Neural progenitor cell (in vitro differentiated cells): ENCODE measurements at regions not wholly inside any gene's neighbourhood (a gene's known extent, or its start where the extent isn't known, plus 50 kb on each side); places are given as distances from the start of the nearest gene placed in this dataset.

ENCODE experiments used
- DNase-seq: peaks from one replicate; pipeline ENCODE4 v3.0.0-alpha.2; 2016; ENCODE audit warnings: low spot score
- H2AFZ ChIP-seq: fragments of 200-600 bp; sonication (generic); replicated peaks from 2 replicates; pipeline ENCODE4 v1.6.1; 2016; ENCODE audit warnings: antibody characterized with exemption
- H3F3A ChIP-seq: fragments of 200-600 bp; sonication (generic); 2 replicates; pipeline ENCODE4 v1.6.1; 2016; ENCODE audit warnings: antibody characterized with exemption, low read depth
- H3K27ac ChIP-seq: fragments of 200-600 bp; sonication (generic); 2 replicates; pipeline ENCODE4 v1.5.1; 2016; ENCODE audit warnings: mild to moderate bottlenecking
- H3K27me3 ChIP-seq: fragments of 200-600 bp; sonication (generic); 2 replicates; pipeline ENCODE4 v1.6.1; 2016; ENCODE audit warnings: mild to moderate bottlenecking, moderate library complexity
- H3K36me3 ChIP-seq: fragments of 200-600 bp; sonication (generic); 2 replicates; pipeline ENCODE4 v1.5.1; 2016
- H3K4me1 ChIP-seq: fragments of 200-600 bp; sonication (generic); 2 replicates; pipeline ENCODE4 v1.6.1; 2016; ENCODE audit warnings: mixed run types
- H3K4me2 ChIP-seq: fragments of 200-600 bp; sonication (generic); 2 replicates; pipeline ENCODE4 v1.6.1; 2016
- H3K4me3 ChIP-seq: fragments of 200-600 bp; sonication (generic); 2 replicates; pipeline ENCODE4 v1.5.1; 2016
- H3K79me2 ChIP-seq: fragments of 200-600 bp; sonication (generic); 2 replicates; pipeline ENCODE4 v1.6.1; 2016; ENCODE audit warnings: low read depth
- H3K9ac ChIP-seq: fragments of 200-600 bp; sonication (generic); 2 replicates; pipeline ENCODE4 v1.6.1; 2016
- H3K9me3 ChIP-seq: fragments of 200-600 bp; sonication (generic); 2 replicates; pipeline ENCODE4 v1.5.1; 2016; ENCODE audit warnings: low read depth
- H4K20me1 ChIP-seq: fragments of 200-600 bp; sonication (generic); 2 replicates; pipeline ENCODE4 v1.6.1; 2016; ENCODE audit warnings: low read depth
- H3K27ac Mint-ChIP-seq: 3 replicates; pipeline ENCODE4 v1.8.0; 2021; ENCODE audit warnings: mixed read lengths
- H3K27me3 Mint-ChIP-seq: 2 replicates; pipeline ENCODE4 v1.8.0; 2022; ENCODE audit warnings: low read depth, mild to moderate bottlenecking, inconsistent platforms, moderate library complexity, mixed read lengths; ENCODE audit not compliant: insufficient read depth
- H3K36me3 Mint-ChIP-seq: 3 replicates; pipeline ENCODE4 v1.8.0; 2021; ENCODE audit warnings: mixed read lengths
- H3K4me1 Mint-ChIP-seq: 3 replicates; pipeline ENCODE4 v1.8.0; 2021; ENCODE audit warnings: mixed read lengths
- H3K4me3 Mint-ChIP-seq: 3 replicates; pipeline ENCODE4 v1.8.0; 2021; ENCODE audit warnings: mild to moderate bottlenecking, moderate library complexity, mixed read lengths
- H3K9me3 Mint-ChIP-seq: 3 replicates; pipeline ENCODE4 v1.8.0; 2020; ENCODE audit warnings: mixed read lengths
- EZH2 ChIP-seq: fragments of 200-600 bp; sonication (generic); IDR thresholded peaks from 2 replicates; pipeline ENCODE4 v1.6.1; 2017; ENCODE audit warnings: antibody characterized with exemption, mild to moderate bottlenecking, moderate library complexity
- EZH2phosphoT487 ChIP-seq: fragments of 200-600 bp; sonication (generic); IDR thresholded peaks from 2 replicates; pipeline ENCODE4 v1.6.1; 2017; ENCODE audit warnings: antibody characterized with exemption
- TF ChIP-seq, protein P1 (sequence below): fragments of 200-600 bp; sonication (generic); IDR thresholded peaks from 2 replicates; pipeline ENCODE4 v1.5.1; 2017; ENCODE audit warnings: antibody characterized with exemption, mild to moderate bottlenecking

DNA sequence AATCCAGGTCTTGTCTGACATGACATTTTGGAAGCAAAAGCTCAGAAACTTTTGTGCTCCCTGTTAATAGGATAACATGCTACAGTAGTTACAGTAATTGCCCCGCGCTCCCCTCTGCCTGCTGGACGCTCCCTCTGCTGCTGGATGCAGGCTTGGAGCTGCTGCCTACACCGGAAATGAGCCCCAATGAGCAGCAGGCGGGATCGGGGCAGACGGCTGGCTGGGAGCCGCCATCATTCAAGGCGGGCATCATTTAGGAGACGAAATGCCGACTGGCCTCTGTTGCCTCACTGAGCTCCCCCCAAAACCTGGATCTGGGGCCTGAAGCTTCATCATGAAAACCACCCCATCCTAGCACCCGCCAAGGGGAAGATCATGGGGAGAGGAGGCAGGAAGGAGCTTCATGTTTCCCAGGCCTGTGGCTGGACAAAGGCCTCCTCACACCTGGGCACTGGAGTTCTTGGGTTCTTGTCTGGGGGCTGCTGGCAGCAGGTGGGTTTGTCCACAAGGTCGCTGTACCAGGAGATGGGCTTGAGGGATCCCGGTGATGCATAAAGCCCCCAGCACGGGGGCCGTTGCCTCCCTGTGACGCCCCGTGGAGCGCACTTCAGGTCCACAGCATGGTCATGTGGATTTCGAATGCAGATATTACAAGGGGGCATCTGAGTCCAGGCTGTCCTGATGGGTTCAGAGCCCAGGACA is 664.3 kb downstream of the BRD1 start:
- H3K36me3 Mint-ChIP-seq, result no peaks in the 10 kb centered on the region
- Histone ChIP-seq H3K79me2 (no peaks in the 10 kb centered on the region), H2AFZ (no peak overlapping the region), H3K9me3 (no peaks in the 10 kb centered on the region), H4K20me1 (no peaks in the 10 kb centered on the region), H3K4me2 (no peak overlapping the region), H3K9ac (no peak overlapping the region), H3F3A (no peaks in the 10 kb centered on the region), H3K27me3 (no peaks in the 10 kb centered on the region), H3K27ac (no peak overlapping the region), H3K4me3 (no peak overlapping the region), H3K36me3 (no peaks in the 10 kb centered on the region), H3K4me1 (no peaks in the 10 kb centered on the region)
- H3K27me3 Mint-ChIP-seq, result no peaks in the 10 kb centered on the region
- no peak overlapping the region for H3K27ac Mint-ChIP-seq
- TF ChIP-seq, protein P1, sequence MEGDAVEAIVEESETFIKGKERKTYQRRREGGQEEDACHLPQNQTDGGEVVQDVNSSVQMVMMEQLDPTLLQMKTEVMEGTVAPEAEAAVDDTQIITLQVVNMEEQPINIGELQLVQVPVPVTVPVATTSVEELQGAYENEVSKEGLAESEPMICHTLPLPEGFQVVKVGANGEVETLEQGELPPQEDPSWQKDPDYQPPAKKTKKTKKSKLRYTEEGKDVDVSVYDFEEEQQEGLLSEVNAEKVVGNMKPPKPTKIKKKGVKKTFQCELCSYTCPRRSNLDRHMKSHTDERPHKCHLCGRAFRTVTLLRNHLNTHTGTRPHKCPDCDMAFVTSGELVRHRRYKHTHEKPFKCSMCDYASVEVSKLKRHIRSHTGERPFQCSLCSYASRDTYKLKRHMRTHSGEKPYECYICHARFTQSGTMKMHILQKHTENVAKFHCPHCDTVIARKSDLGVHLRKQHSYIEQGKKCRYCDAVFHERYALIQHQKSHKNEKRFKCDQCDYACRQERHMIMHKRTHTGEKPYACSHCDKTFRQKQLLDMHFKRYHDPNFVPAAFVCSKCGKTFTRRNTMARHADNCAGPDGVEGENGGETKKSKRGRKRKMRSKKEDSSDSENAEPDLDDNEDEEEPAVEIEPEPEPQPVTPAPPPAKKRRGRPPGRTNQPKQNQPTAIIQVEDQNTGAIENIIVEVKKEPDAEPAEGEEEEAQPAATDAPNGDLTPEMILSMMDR, result no peak
- TF ChIP-seq EZH2 (no peak), EZH2phosphoT487 (no peak)
- no peaks in the 10 kb centered on the region for H3K4me1 Mint-ChIP-seq
- no peaks in the 10 kb centered on the region for H3K9me3 Mint-ChIP-seq
- DNase-seq, result no peak
- no peak overlapping the region for H3K4me3 Mint-ChIP-seq

- H3K4me1 Mint-ChIP-seq, result no peaks in the 10 kb centered on the region
- H3K27ac Mint-ChIP-seq, result no peak overlapping the region
Observed at GRCh38 chr22:49162841-49163240, 664.8 kb downstream of the BRD1 start.

GRCh38 chr22:49161002-49161850 is 666.4 kb downstream of the BRD1 start:
- DNase-seq, result no peak
- H3K9me3 ChIP-seq, result no peaks in the 10 kb centered on the region
- no peaks in the 10 kb centered on the region for H3K27me3 ChIP-seq
- no peak overlapping the region for H3K9ac ChIP-seq
- H3K36me3 ChIP-seq, result no peaks in the 10 kb centered on the region
- TF ChIP-seq EZH2, result no peak
- TF ChIP-seq, protein P1, result no peak
- TF ChIP-seq EZH2phosphoT487, result no peak
- no peaks in the 10 kb centered on the region for H3K79me2 ChIP-seq
- Mint-ChIP-seq H3K27ac (no peak overlapping the region), H3K4me3 (no peak overlapping the region), H3K36me3 (no peaks in the 10 kb centered on the region), H3K9me3 (no peaks in the 10 kb centered on the region), H3K27me3 (peaks cover 5% of the 10 kb centered on the region), H3K4me1 (no peaks in the 10 kb centered on the region)
- H3K4me3 ChIP-seq, result no peak overlapping the region
- no peak overlapping the region for H3K4me2 ChIP-seq
- H2AFZ ChIP-seq, result no peak overlapping the region
- H3F3A ChIP-seq, result no peaks in the 10 kb centered on the region
- no peak overlapping the region for H3K27ac ChIP-seq
- H3K4me1 ChIP-seq, result no peaks in the 10 kb centered on the region
- no peaks in the 10 kb centered on the region for H4K20me1 ChIP-seq

More at GRCh38 chr22:49162841-49163240, 664.8 kb downstream of the BRD1 start:
- Mint-ChIP-seq H3K27me3 (no peaks in the 10 kb centered on the region), H3K4me3 (no peak overlapping the region), H3K36me3 (no peaks in the 10 kb centered on the region), H3K9me3 (no peaks in the 10 kb centered on the region)
- TF ChIP-seq EZH2, result no peak
- TF ChIP-seq EZH2phosphoT487, result no peak
- TF ChIP-seq, protein P1, result no peak
- Histone ChIP-seq H3K4me1 (no peaks in the 10 kb centered on the region), H3K79me2 (no peaks in the 10 kb centered on the region), H3K27ac (no peak overlapping the region), H3K36me3 (no peaks in the 10 kb centered on the region), H3K4me2 (no peak overlapping the region), H2AFZ (no peak overlapping the region), H3K4me3 (no peak overlapping the region), H3K9me3 (no peaks in the 10 kb centered on the region), H3K27me3 (no peaks in the 10 kb centered on the region), H3F3A (no peaks in the 10 kb centered on the region), H4K20me1 (no peaks in the 10 kb centered on the region), H3K9ac (no peak overlapping the region)
- no peak for DNase-seq
